Left lobe of liver (tissue), 2 donors: ENCODE measurements at regions not wholly inside any gene's neighbourhood (a gene's known extent, or its start where the extent isn't known, plus 50 kb on each side); places are given as distances from the start of the nearest gene placed in this dataset.

Experiments
- ATAC-seq: fragments of 200-7000 bp; cut with Tn5 transposase; one replicate; pipeline ENCODE4 v1.9.1; 2020; ENCODE audit warnings: mild to moderate bottlenecking, moderate library complexity
- DNase-seq: peaks from one replicate; pipeline ENCODE4 v3.0.0-alpha.2; 2020; ENCODE audit warnings: low spot score
- donor health status: DM: no; HTN: no; CAD: no; lungs with moderate emphysema.
- donor health status: DM: no; HTN: yes; CAD: no.

DNA sequence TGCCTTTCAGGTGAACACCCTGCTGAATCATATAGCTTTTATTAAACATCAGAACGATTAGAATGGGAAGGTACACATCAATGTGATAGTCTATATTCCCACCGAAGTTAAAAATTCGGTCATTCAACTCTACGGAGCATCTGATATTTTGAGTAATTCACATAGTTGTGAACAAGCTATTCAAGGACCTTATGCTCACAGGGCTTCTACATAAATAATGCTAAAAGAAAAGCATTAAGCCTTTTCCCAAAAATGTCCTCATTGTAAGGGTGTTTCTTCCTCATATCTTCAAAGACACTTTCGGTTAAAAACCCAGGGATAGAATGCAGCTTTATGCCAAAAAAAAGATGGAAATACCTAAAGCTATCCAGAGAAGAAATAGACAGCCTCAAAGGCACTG is 79.7 kb upstream of the EDNRA start:
- DNase-seq (no peak), ATAC-seq (no peak)

- ATAC-seq: no peak
- no peak for DNase-seq
Observed at GRCh38 chr4:147407261-147408045, 73.4 kb upstream of the EDNRA start.

GRCh38 chr4:147408189-147408588 is 72.7 kb upstream of the EDNRA start:
- ATAC-seq: no peak
- no peak for DNase-seq

DNA sequence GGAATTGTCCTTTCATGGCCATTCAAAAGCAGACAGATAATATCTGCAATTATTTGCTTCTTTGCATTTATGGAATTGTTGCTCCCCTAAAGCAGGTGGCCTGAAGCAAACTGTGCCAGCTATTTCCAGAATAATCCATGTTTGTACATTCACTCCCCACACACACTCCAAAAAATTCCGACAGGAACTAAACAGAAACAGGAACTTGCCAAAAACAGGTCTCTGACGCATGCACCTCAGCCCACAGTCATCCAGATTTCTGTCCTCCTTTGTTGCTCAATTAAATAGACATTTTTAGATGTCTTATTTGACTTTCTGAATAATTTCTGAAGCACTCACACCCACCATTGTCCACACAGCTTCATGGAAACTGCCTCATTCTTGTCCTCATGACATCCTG is 71.5 kb upstream of the EDNRA start:
- DNase-seq (no peak), ATAC-seq (no peak)

DNA sequence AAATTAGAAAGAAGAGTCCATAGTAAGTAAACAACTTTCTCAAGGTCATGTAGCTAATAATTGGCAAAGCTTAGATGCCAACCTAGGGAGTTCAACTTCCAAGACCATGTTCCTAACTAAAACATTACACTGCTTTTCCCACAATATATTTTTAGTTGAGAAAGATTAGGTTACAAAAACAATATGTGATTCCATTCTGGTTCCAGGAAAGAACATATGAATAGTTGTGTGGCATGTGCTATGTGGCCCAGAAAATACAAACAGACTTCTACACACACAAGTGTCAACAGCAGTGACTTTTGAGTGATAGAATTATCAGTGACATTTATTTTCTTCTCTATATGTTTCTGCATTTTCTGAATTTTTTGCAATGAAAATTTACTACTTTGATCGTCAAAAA is 62.7 kb upstream of the EDNRA start:
- DNase-seq: no peak
- no peak for ATAC-seq

GRCh38 chr4:147421456-147421855 is 59.4 kb upstream of the EDNRA start:
- no peak for ATAC-seq
- DNase-seq: no peak

DNA sequence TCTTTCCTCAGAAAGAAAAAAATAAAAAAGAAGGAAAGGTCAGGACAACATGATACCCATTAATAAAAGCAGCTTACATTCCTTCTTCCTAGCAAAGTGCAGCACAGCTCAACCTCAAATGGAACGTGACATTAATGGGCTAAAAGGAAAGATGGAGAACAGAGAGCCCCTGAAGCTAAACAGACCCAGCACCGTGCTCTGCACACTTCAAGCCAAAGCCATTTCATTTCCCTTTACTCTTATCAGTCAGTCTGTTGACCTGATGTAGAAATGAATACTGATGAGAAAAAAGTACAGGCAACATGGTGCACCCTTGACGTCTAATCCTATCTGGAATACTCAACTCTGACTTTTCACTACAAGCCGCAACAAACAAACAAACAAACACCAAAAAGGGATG is 57.7 kb upstream of the EDNRA start:
- ATAC-seq (no peak), DNase-seq (no peak)

DNA sequence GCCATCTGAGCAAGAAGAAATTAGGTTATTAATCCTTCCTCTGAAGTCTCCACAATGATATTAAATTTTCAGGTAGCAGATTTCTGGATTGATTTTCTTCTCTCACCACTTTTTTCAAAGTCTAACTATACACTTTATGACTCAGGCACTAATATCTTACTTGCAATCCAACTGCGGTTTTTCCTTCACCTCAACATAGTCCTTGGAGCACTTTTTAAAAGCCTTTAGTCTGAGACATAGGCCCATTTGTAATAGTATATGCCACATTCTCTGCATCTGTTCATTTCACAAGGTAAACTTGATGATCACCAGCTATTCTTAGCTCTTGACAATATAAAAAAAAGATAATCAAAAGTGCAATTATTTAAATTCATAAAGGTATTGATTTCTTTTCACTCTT is 55.9 kb upstream of the EDNRA start:
- DNase-seq (no peak), ATAC-seq (no peak)

DNA sequence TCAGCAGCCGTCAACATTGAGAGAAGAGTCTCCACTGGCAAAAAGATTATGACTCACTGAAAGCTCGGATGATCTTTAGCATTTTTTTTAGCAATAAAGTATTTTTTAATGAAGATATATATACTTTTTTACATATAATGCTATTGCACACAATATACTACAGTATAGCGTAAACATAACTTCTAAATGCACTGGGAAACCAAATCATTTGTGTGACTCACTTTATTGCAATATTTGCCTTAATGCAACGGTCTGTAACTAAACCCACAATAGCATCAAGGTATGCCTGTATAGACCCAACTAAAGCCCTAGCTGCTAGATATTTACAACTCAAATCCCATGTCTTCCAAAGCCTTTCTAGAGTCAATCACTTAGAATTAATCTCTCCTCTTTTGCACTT is 52.3 kb upstream of the EDNRA start:
- ATAC-seq (no peak), DNase-seq (no peak)

GRCh38 chr4:147430111-147430510 is 50.8 kb upstream of the EDNRA start:
- DNase-seq (no peak), ATAC-seq (no peak)
